ENCODE measurements at regions not wholly inside any gene's neighbourhood (a gene's known extent, or its start where the extent isn't known, plus 50 kb on each side); places are given as distances from the start of the nearest gene placed in this dataset.

GRCh38 chr9:38163518-38163917, 94.5 kb upstream of the SHB start:
- TF ChIP-seq POLR2A (IDR thresholded peaks at IDR 0.05) (no peak), CTCF (IDR thresholded peaks at IDR 0.05) (no peak)
